HG02571 (cell line): ENCODE measurements at regions not wholly inside any gene's neighbourhood (a gene's known extent, or its start where the extent isn't known, plus 50 kb on each side); places are given as distances from the start of the nearest gene placed in this dataset.
"Not testable (repeated sequence)": the region's sequence is repeated elsewhere in the genome, so short reads cannot be mapped to it uniquely, and the experiment has no call there.

Experiments used
- ATAC-seq: cut with Tn5 transposase; IDR thresholded peaks from one replicate; pipeline ENCODE4 v1.9.1; 2021; ENCODE audit warnings: mild to moderate bottlenecking, moderate library complexity; ENCODE audit not compliant: unreplicated experiment

GRCh38 chr5:167352801-167353200, 938.6 kb upstream of the WWC1 start:
- no peak for ATAC-seq

- ATAC-seq, result no peak
Observed at GRCh38 chr5:167355346-167355745, 936.1 kb upstream of the WWC1 start.

- ATAC-seq, result no peak
Observed at GRCh38 chr5:167356374-167356773, 935.1 kb upstream of the WWC1 start.

GRCh38 chr5:167358868-167359492, 932.5 kb upstream of the WWC1 start:
- ATAC-seq, result no peak

GRCh38 chr5:167361795-167362194, 929.6 kb upstream of the WWC1 start:
- no peak for ATAC-seq

- no peak for ATAC-seq
Observed at GRCh38 chr5:167363065-167363464, 928.4 kb upstream of the WWC1 start.

GRCh38 chr5:167375125-167375524, 916.3 kb upstream of the WWC1 start:
- ATAC-seq, result no peak

GRCh38 chr5:167378894-167379723, 912.3 kb upstream of the WWC1 start:
- ATAC-seq, result no peak

- no peak for ATAC-seq
Observed at GRCh38 chr5:167381457-167381856, 910.0 kb upstream of the WWC1 start.

GRCh38 chr5:167389537-167389936, 901.9 kb upstream of the WWC1 start:
- ATAC-seq, result no peak

GRCh38 chr5:167391286-167391685, 900.2 kb upstream of the WWC1 start:
- not testable (repeated sequence) for ATAC-seq

- no peak for ATAC-seq
Observed at GRCh38 chr5:167392240-167392639, 899.2 kb upstream of the WWC1 start.

GRCh38 chr5:167393358-167393757, 898.1 kb upstream of the WWC1 start:
- no peak for ATAC-seq

- ATAC-seq, result no peak
Observed at GRCh38 chr5:167402671-167403070, 888.8 kb upstream of the WWC1 start.

GRCh38 chr5:167406513-167406912, 884.9 kb upstream of the WWC1 start:
- no peak for ATAC-seq

- ATAC-seq, result no peak
Observed at GRCh38 chr5:167412556-167412955, 878.9 kb upstream of the WWC1 start.

GRCh38 chr5:167413506-167413905, 877.9 kb upstream of the WWC1 start:
- ATAC-seq, result no peak

GRCh38 chr5:167414611-167415010, 876.8 kb upstream of the WWC1 start:
- ATAC-seq, result no peak

- ATAC-seq, result no peak
Observed at GRCh38 chr5:167415779-167416746, 875.4 kb upstream of the WWC1 start.

GRCh38 chr5:167417662-167418061, 873.8 kb upstream of the WWC1 start:
- no peak for ATAC-seq

- no peak for ATAC-seq
Observed at GRCh38 chr5:167425161-167425560, 866.3 kb upstream of the WWC1 start.
